GM21360 (cell line): ENCODE measurements at regions not wholly inside any gene's neighbourhood (a gene's known extent, or its start where the extent isn't known, plus 50 kb on each side); places are given as distances from the start of the nearest gene placed in this dataset.
"Not testable (repeated sequence)": the region's sequence is repeated elsewhere in the genome, so short reads cannot be mapped to it uniquely, and the experiment has no call there.

Experiments
- ATAC-seq: cut with Tn5 transposase; IDR thresholded peaks from one replicate; pipeline ENCODE4 v1.9.1; 2021; ENCODE audit warnings: mild to moderate bottlenecking, moderate library complexity; ENCODE audit not compliant: unreplicated experiment

DNA sequence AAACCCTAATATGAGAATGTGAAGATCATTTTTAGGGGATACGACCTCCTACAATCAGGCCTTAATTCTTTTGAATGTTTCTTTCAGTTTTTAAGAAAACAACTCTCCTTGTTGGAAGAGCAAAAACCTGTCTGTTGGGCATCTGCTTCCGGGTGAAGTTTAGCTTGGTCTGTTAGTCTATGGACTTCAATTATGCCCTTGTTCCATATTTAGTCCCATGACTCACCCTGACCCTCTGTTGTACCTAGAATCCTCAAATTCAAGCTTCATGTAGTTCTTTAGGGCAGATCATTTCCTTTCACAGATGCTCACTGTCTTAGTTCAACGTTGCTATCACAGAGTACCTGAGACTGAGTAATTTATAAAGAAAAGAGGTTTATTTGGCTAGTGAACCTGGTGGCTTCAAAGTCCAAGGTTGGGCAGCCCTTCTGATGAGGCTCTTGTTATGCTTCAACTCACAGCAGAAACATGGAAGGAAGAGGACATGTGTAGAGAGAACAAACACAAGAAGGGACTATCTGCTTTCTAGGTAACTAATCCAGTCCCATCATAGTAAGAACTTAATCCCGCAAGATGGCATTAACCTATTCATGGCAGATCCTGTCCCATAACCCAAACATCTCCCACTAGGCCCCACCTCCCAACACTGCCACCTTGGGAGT lies 82.5 kb upstream of the SERPINE2 start:
- no peak for ATAC-seq

DNA sequence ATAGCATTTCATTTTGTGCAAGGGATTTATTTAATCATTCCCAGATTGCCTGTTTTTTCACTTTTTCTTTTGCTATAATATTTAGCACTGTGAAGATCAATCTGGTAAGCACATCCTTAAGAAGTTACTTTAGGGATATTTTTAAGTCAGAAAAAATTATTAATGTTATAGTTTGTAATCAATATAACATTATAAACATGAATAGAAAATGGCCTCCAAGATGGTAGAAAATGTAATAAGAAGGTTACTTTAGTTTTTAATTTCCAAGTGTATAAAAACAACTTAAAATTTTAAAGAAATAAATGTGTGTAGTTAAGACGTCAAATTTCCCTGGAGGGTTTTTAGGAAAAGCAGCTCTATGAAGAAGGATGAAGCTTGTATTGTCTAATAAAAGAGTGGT lies 81.9 kb upstream of the SERPINE2 start:
- no peak for ATAC-seq

DNA sequence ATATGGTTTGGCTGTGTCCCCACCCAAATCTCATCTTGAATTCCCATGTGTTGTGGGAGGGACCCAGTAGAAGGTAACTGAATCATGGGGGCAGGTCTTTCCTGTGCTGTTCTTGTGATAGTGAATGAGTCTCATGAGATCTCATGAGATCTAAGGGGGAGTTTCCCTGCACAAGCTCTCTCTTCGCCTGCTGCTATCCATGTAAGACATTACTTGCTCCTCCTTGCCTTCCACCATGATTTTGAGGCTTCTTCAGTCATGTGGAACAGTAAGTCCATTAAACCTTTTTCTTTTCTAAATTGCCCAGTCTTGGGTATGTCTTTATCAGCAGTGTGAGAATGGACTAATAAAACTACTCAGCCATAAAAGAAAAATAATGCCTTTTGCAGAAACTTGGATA lies 80.8 kb upstream of the SERPINE2 start:
- not testable (repeated sequence) for ATAC-seq

DNA sequence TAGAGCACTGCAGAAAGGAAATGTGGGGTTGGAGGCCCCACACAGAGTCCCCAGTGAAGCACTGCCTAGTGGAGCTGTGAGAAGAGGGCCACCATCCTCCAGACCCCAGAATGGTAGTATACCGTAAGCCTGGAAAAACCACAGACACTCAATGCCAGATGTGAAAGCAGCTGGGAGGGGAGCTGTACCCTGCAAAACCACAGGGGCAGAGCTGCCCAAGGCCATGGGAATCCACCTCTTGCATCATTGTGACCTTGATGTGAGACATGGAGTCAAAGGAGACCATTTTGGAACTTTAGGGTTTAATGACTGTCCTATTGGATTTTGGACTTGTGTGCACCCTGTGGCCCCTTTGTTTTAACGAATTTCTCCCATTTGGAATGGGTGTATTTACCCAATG lies 75.3 kb upstream of the SERPINE2 start:
- ATAC-seq: no peak

DNA sequence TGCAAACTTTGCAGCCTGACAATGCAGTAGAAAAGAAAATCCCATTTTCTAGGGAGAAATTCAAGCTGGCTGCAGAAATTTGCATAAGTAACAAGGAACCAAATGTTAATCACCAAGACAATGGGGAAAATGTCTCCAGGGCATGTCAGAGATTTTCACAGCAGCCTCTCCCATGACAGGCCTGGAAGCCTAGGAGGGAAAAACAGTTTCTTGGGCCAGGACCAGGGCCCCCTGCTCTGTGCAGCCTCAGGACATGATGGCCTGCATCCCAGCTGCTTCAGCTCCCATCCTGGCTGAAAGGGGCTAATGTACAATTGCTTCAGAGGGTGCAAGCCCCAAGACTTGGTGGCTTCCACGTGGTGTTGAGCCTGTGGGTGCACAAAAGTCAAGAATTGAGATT lies 74.8 kb upstream of the SERPINE2 start:
- ATAC-seq: not testable (repeated sequence)

DNA sequence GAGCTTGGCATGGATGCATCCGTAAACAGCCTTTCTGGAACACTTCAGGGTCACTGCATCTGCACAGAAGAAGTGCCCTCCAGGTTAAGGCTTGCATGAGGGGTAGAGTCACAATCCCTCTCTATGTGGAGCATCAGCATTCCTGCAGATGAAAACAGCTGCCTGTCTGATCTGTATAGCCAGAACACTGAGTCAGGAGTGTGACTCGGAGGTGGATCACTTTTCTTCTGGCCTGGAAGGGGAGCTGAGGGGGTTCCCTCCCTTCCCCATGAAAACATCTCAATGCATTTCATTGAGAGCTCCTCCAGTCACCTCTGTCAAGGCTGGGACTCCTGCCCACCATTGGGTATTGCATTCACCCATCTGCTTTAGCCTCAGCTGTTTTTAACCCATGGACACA lies 72.5 kb upstream of the SERPINE2 start:
- no peak for ATAC-seq

DNA sequence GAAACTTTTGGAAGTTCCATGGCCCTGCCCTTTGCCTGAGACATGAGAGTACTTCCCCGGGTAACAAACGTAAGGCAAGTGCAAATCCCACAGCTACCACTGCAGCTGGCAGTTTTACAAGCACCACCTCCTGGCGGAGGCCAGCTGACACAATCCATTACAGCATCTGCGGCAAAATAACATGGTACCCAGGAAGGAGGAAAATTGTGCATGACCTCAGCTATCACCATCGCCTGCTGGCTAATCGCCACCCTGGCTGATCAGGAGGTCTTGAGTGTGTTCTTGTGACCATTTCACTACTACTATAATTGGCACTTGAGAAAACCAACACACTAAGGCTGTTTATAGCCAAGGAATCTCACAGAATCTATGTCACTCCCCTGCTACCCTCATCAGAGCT lies 71.7 kb upstream of the SERPINE2 start:
- ATAC-seq: no peak

DNA sequence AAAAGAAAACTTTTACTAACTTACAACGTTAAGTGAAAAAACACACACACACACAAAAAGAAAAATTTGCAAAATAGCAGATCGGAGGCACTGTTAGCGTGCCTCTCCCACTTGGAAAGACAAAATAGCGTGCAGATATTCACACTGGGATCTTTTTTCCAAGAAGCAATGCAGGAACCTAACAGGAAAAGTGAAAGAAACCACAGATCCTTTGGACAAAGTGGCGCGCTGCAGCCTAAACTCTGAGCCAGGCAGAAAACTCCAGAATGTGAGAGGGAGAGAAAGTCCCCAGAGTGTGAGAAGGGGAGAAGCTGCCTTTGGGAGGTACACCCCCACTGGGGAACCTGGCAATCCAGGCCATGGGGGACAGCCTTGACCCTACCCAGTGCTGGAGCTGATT lies 70.7 kb upstream of the SERPINE2 start:
- ATAC-seq: no peak

DNA sequence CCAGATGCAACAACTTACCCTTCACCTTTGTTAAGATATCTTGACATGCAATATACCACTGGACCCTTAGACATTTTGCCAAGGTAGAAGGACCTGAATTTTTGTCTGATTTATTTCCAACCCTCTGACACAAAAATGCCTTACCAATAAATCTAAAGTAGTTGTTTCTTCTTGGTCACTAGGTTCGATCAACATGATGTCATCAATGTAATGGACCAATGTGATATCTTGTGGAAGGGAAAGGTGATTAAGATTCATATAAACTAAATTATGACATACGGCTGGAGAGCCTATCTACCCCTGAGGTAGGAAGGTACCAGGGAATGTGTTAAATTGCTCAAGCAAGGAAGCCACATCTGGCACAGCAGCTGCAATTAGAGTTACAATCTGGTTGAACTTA lies 67.7 kb upstream of the SERPINE2 start:
- ATAC-seq: no peak

DNA sequence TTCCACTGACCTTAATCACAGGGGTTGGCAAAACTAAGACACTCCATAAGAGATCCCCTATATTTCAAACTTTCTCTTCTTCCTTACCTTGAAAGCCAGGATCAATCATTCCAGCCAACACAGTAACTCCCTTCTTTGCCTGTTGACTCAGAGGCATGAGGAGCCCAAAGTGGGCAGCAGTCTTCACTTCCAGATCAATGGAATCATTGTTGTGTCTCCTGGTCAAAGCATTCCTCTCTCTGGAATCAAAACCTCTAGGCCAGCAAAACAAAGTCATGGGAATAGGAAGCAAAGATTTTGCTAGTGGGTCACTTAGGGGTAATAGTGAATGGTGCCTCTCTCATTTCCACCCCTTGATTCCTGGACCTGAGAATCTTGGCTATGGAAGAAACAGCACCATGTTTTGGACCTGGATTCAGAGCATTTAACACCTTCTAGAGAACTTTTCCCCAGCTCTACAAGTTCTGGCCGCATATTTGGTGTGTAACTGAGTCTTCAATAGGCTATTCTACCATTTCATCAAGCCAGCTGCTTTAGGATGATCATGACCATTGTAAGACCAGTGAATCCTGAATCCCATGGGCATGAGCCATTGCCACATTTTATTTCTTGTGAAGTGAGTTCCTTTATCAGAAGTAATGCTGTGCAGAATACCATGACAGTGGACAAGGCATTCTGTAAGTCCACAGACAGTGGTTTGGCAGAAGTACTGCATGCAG lies 65.7 kb upstream of the SERPINE2 start:
- no peak for ATAC-seq

DNA sequence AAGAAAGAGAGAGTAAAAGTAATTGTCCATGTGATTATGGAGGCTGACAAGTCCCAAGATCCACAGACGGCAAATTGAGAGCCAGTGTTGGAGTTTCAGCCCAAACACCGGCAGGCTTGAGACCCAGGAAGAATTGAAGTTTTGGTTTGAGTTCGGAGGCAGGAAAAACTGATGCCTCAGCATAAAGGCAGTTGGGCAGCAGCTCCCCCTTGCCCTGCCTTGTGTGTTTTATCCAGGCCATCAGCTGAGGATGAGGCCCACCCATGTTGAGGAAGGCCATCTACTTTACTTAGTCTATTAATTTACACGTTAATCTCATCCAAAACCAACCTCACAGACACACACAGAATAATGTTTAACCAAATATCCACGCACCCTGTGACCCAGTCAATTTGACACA lies 64.6 kb upstream of the SERPINE2 start:
- no peak for ATAC-seq

DNA sequence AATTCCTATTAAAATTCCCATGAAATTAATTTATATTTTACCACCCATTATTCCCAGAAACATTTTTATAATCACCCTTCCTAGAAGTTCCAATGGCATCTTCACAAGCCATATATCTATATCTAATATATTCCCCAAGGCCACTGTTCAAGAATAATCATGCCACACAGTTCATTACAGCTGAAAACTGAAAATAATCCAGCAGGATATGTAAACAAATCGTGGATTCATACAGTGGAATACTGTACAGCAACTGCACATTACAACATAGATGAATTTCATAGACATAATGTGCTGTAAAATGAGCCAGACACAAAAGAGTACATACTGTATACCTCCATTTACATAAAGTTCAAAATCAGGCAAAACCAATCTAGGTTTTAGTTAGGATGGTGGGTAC lies 63.9 kb upstream of the SERPINE2 start:
- no peak for ATAC-seq

DNA sequence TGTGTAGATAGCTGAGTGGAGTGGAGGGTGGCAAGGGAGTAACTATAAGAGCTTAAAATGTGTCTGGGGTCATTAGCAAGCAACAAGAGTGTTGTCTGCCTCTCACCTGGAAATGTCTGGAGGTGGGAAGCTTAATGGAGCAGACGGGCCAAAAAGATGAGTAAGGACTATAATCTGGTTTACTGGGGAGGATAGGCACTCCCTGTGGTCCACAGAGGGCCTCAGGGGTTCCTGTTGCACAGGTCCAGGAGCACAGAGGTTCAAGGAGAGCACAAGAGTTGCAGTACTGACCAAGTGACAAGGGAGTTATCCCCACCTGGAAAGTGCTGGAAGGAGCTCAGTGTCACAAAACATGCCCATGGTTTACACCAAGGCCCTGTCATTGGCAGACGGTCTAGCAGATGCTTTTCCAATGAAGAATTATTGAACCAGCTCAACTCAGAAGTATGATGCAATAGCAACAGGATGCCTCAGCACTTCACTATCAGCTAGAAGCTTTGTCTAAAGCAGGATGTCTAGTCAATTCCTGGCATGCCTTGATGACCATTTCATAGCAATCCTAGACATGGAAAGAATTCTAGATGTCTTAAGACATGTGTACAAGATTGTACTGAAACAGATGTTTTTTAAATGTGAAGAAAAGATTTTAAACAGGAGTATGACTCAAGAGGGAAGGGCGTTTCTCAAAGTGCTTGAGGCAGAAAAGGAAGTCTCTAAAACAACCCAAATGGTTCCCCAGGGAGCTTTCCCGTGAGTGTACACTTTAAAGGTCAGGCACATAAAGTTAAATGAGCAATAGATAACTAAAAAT lies 62.9 kb upstream of the SERPINE2 start:
- ATAC-seq: no peak

DNA sequence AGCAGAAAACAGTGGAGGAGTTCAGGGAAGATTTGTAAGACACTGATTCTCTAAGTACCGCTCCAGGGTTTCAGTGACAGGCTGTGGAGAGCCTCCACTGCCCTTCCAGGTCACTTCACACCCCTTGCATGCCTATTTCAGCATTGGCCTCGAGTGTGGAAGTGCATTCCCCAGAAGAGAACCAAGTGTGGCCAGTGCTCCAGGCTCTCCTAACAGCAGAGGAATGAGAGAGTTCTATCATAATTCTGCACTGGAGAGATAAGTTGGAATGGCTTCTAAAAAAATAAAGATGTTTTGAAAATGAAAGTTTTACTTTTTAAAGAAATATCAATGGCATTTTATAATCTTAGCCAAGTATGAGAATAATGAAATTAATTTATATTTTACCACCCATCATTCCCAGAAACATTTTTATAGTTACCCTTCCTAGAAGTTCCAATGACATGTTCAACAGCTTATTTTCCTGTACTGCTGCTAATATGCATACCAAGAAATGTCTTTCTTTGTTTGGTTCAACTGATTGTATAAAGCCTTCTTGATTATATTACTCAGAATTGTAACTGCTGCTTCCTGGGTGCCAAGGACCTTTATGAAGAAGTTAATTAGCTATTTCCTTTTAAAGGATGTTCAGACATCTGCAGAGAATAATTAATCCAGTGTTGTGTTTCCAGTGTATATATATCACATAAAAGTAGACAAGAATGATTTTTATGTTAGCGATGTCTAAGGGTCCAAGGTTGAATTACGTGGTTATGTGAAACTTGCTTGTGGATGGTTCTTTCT lies 61.0 kb upstream of the SERPINE2 start:
- ATAC-seq: no peak

DNA sequence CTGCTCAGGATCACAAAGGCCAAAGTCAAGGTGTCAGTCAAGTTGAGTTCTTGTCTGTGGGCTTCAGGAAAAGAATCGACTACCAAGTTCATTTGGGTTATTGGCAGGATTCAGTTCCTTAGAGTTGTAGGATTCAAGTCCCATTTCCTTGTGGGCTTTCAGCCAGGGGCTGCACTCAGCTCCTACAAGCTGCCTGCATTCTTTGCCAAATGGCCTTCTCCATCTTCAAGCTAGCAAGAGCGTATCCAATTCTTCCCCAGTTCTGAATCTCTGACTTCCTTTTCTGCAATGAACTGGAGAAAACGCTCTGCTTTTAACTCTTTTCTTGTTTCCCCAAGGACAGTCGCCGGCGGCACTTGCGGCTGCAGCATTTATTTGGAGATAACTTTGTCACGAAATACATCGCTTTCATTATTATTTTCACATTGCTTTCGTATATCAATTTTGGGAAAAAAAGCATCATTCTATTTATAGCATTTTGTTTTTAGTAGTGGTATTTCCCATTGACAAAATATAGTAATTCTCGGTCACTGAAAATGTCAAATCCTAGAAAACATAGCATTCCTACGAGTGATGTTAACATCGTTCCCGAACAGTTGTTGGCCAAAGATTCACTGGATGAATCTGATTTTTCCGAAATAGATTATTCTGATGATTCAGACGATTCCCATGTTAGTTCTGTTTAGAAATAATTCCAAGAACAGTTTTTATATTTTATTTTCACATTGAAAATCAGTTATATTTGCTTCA lies 59.6 kb upstream of the SERPINE2 start:
- no peak for ATAC-seq

DNA sequence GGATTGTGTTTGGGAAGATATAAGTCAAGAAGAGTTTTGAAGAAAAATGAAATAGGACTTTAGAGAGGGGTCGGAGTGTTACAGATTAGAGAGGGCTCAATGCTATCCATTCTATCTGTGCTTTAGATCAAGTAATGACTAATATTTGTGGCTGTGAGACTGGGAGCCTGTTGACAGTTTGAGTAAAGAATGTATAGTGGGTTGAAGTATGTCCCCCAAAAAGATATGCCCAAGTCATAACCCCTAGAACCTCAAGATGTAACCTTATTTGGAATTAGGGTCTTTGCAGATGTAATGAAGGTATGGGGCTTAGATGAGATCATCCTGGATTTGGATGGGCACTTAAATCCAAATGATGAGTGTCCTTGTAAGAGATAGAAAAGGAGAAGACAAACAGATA lies 55.3 kb upstream of the SERPINE2 start:
- no peak for ATAC-seq

DNA sequence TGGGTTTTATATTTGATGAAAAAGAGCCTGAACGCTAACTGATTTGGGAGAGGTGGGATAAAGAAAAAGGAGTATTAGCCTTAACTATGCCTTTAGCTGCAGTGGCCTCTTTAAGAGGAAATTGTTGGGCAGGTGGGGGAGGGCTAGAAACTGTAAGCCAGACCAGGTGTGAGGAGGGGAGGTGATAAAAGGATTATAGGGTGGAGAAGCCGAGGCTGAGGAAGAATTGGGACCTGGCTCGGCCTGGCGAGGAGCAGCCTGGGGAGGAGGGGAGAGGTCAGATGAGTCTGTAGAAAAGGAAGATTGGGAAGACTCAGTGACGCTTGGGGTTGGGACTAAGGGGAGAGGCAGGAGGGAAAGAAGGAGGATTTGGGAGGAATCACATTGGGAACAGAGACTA lies 52.6 kb upstream of the SERPINE2 start:
- ATAC-seq: not testable (repeated sequence)

DNA sequence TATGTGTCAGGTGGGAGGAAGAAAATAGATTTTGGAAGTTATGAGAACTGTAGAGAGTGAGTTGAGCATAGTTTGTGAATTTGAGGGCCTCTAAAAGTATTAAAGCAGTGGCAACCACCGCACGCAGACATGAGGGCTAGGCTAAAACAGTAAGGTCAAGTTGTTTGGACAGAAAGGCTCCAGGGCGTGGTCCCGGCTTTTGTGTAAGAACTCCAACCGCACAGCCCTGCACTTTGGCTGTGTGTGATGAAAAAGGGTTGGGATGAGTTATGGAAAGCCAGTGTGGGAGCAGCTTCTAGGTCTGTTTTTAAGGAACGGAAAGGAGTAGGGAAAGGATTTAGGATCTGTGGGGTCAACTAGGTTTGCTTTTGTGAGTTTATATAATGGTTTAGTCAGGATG lies 50.5 kb upstream of the SERPINE2 start:
- not testable (repeated sequence) for ATAC-seq
